ENCODE measurements at regions not wholly inside any gene's neighbourhood (a gene's known extent, or its start where the extent isn't known, plus 50 kb on each side); places are given as distances from the start of the nearest gene placed in this dataset.
A peak's percentile ranks its signal among the peaks of the same experiment; 100 is the strongest.

GRCh38 chr3:107250221-107250620 lies 127.0 kb upstream of the CCDC54 start:
- TF ChIP-seq, protein P1, sequence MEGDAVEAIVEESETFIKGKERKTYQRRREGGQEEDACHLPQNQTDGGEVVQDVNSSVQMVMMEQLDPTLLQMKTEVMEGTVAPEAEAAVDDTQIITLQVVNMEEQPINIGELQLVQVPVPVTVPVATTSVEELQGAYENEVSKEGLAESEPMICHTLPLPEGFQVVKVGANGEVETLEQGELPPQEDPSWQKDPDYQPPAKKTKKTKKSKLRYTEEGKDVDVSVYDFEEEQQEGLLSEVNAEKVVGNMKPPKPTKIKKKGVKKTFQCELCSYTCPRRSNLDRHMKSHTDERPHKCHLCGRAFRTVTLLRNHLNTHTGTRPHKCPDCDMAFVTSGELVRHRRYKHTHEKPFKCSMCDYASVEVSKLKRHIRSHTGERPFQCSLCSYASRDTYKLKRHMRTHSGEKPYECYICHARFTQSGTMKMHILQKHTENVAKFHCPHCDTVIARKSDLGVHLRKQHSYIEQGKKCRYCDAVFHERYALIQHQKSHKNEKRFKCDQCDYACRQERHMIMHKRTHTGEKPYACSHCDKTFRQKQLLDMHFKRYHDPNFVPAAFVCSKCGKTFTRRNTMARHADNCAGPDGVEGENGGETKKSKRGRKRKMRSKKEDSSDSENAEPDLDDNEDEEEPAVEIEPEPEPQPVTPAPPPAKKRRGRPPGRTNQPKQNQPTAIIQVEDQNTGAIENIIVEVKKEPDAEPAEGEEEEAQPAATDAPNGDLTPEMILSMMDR (IDR thresholded peaks at IDR 0.05), result no peak
- Histone ChIP-seq H3K27ac (no peak overlapping the region), H3K4me3 (no peak overlapping the region)
- no peak for DNase-seq (ENCODE audit: low spot score)

DNA sequence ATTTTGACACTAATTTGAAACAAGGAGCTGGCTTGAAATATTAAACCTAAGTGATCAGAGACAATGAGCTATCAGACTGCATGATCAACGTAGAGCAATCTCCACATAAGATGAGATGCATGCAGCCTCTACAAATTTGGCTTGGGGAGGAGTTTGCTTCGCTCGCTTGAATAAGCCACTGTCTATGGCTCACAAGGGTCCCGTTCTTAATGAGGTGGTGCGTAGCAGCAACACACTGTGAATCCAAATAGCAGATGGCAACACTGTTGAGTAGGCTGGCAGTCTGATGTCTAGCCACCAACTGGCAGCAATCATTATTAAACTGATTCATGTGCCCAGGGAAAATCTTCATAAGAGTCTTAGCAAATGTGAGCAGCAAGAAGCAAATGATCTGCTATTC lies 125.4 kb upstream of the CCDC54 start:
- no peak for DNase-seq (ENCODE audit: low spot score)
- Histone ChIP-seq H3K4me3 (no peak overlapping the region), H3K27ac (no peak overlapping the region)

GRCh38 chr3:107256963-107257362 lies 120.3 kb upstream of the CCDC54 start:
- Histone ChIP-seq H3K4me3 (no peak overlapping the region), H3K27ac (no peak overlapping the region)
- DNase-seq (ENCODE audit: low spot score), result no peak
- TF ChIP-seq, protein P1 (IDR thresholded peaks at IDR 0.05), result no peak

More for the DNA sequence above, 125.4 kb upstream of the CCDC54 start:
- TF ChIP-seq, protein P1 (IDR thresholded peaks at IDR 0.05), result no peak

DNA sequence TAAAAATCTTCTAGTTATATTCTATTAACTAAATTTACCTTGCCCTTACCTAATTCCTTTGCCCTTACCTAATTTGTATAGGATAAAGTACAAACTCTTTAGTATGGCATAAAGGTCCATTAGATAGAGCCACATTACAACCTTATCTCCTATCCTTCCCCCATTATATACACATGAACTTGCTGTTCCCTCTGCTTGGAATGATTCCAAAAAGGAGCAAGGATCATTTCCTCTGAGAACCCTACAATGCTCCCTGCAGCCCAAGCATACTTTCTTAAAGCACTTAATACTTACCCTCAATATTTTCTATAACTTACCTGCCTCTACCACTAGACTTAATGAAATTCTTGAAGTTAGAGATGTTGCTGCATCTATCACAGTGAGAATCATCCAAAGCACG lies 118.9 kb upstream of the CCDC54 start:
- TF ChIP-seq, protein P1 (IDR thresholded peaks at IDR 0.05), result no peak
- no peak overlapping the region for H3K4me3 ChIP-seq
- DNase-seq (ENCODE audit: low spot score), result no peak
- no peak overlapping the region for H3K27ac ChIP-seq

GRCh38 chr3:107260207-107260606 lies 117.0 kb upstream of the CCDC54 start:
- Histone ChIP-seq H3K4me3 (no peak overlapping the region), H3K27ac (no peak overlapping the region)
- DNase-seq (ENCODE audit: low spot score), result no peak
- TF ChIP-seq, protein P1 (IDR thresholded peaks at IDR 0.05), result no peak

GRCh38 chr3:107263269-107264021 lies 113.8 kb upstream of the CCDC54 start:
- DNase-seq (ENCODE audit: low spot score), result no peak
- TF ChIP-seq, protein P1 (IDR thresholded peaks at IDR 0.05), result no peak
- peak overlapping the region; percentile 43 for H3K4me3 ChIP-seq
- H3K27ac ChIP-seq, result no peak overlapping the region

DNA sequence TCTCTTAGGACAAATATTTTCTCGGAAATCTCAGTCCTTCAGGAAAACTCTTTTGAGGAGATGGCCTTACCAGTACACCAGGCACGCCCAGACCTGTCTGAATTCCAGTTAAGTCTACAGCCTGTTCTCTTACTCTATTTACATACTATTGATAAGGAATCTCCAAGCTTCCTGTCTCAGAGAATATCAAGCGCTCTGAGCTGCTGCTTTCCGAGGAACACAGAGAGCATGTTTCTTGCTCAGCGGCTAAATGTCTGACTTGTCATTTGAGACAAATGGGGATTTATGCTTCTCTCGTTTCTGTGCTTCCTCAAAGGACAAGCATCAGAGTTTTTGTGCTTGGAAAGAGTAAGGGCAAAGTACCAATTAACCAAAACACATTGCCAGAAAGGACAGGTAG lies 112.4 kb upstream of the CCDC54 start:
- no peak overlapping the region for H3K4me3 ChIP-seq
- TF ChIP-seq, protein P1 (IDR thresholded peaks at IDR 0.05), result no peak
- H3K27ac ChIP-seq, result no peak overlapping the region
- no peak for DNase-seq (ENCODE audit: low spot score)
